ENCODE measurements at regions not wholly inside any gene's neighbourhood (a gene's known extent, or its start where the extent isn't known, plus 50 kb on each side); places are given as distances from the start of the nearest gene placed in this dataset.

GRCh38 chr5:24059006-24059405 lies 551.6 kb downstream of the PRDM9 start:
- Histone ChIP-seq H3K27me3 (no peaks in the 10 kb centered on the region), H3K36me3 (no peaks in the 10 kb centered on the region), H3K9me3 (no peaks in the 10 kb centered on the region), H3K4me3 (replicated peaks in 1 of 3) (no peak overlapping the region), H3K4me1 (no peaks in the 10 kb centered on the region), H3K27ac (no peak overlapping the region)
- WGBS, 2 donors = 71 to 83% methylated on average over 2 of the region's 2 CpGs
- intact Hi-C loops (cut with DNase I) = no loop called here
- DNase-seq = no peak
- TF ChIP-seq POLR2A (IDR thresholded peaks at IDR 0.05) = no peak
- TF ChIP-seq, protein P1, sequence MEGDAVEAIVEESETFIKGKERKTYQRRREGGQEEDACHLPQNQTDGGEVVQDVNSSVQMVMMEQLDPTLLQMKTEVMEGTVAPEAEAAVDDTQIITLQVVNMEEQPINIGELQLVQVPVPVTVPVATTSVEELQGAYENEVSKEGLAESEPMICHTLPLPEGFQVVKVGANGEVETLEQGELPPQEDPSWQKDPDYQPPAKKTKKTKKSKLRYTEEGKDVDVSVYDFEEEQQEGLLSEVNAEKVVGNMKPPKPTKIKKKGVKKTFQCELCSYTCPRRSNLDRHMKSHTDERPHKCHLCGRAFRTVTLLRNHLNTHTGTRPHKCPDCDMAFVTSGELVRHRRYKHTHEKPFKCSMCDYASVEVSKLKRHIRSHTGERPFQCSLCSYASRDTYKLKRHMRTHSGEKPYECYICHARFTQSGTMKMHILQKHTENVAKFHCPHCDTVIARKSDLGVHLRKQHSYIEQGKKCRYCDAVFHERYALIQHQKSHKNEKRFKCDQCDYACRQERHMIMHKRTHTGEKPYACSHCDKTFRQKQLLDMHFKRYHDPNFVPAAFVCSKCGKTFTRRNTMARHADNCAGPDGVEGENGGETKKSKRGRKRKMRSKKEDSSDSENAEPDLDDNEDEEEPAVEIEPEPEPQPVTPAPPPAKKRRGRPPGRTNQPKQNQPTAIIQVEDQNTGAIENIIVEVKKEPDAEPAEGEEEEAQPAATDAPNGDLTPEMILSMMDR (IDR thresholded peaks at IDR 0.05) = no peak

DNA sequence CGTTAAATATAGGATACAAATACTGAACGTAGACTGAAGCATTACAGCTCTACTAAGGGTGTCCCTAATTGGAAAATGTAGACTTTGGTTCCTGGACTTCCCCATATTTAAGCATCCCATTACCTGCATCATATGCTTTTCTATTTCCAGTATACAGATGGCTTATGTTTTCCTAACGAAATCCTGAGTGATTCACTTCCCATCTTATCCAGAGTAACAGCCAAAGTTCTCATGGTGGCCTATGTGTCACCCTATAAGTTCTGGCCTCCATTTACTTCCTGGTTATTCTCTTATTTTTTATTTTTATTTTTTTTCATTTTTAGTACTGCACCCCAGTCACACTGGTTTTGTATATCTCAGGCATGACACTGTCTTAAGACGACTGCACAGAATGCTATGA lies 552.3 kb downstream of the PRDM9 start:
- WGBS, 2 donors = 84 to 89% methylated on average over 4 of the region's 4 CpGs
- intact Hi-C loops (cut with DNase I) = no loop called here
- Histone ChIP-seq H3K27ac (no peak overlapping the region), H3K4me3 (replicated peaks in 1 of 3) (no peak overlapping the region), H3K4me1 (no peaks in the 10 kb centered on the region), H3K27me3 (no peaks in the 10 kb centered on the region), H3K9me3 (no peaks in the 10 kb centered on the region), H3K36me3 (no peaks in the 10 kb centered on the region)
- no peak for TF ChIP-seq POLR2A (IDR thresholded peaks at IDR 0.05)
- TF ChIP-seq, protein P1 (IDR thresholded peaks at IDR 0.05) = no peak
- no peak for DNase-seq

DNA sequence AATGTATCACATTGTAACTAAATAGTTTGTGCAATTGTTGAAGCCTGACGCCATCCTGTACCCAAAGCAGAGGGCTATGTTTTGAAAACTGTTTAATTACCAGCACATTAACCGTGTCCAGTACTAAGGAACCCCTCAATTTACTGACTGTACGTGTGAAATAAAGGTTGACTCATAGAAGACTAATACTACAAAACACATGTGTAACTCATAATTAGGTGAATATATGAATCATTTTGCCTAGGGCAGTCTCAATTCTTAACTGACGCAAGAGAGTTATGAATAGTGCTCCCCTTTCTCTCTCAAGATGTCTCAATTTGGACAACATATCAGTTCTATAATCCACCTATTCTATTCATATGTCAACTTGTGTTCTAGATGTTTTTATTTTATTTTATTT lies 558.4 kb downstream of the PRDM9 start:
- intact Hi-C loops (cut with DNase I) = no loop called here
- Histone ChIP-seq H3K36me3 (no peaks in the 10 kb centered on the region), H3K4me1 (no peaks in the 10 kb centered on the region), H3K27me3 (no peaks in the 10 kb centered on the region), H3K27ac (no peak overlapping the region), H3K9me3 (no peaks in the 10 kb centered on the region), H3K4me3 (replicated peaks in 1 of 3) (no peak overlapping the region)
- TF ChIP-seq, protein P1 (IDR thresholded peaks at IDR 0.05) = no peak
- no peak for TF ChIP-seq POLR2A (IDR thresholded peaks at IDR 0.05)
- 91 to 92% methylated on average over 4 of the region's 4 CpGs for WGBS, 2 donors
- DNase-seq = no peak

DNA sequence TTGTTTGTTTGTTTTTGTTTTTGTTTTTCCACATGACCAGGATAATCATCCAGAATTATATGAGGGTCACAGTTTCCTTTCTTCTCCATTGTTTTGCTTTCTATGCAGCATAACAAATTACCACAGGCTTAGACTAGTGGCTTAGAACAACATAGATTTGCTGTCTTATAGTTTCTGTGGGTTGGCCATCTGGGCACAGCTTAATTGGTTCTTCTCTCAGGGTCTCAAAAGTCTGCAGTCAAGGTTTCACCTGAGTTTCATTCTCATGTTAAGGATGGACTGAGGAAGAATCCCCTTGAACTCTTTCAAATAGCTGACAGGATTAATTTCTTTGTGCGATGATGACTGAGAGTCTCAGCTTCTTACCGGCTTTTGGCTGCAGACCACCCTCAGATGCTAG lies 559.8 kb downstream of the PRDM9 start:
- WGBS, 2 donors = 84 to 85% methylated on average over 2 of the region's 2 CpGs
- no peak for TF ChIP-seq POLR2A (IDR thresholded peaks at IDR 0.05)
- TF ChIP-seq, protein P1 (IDR thresholded peaks at IDR 0.05) = no peak
- Histone ChIP-seq H3K36me3 (no peaks in the 10 kb centered on the region), H3K4me1 (no peaks in the 10 kb centered on the region), H3K4me3 (replicated peaks in 1 of 3) (no peak overlapping the region), H3K27me3 (no peaks in the 10 kb centered on the region), H3K9me3 (no peaks in the 10 kb centered on the region), H3K27ac (no peak overlapping the region)
- DNase-seq = no peak
- intact Hi-C loops (cut with DNase I) = no loop called here

DNA sequence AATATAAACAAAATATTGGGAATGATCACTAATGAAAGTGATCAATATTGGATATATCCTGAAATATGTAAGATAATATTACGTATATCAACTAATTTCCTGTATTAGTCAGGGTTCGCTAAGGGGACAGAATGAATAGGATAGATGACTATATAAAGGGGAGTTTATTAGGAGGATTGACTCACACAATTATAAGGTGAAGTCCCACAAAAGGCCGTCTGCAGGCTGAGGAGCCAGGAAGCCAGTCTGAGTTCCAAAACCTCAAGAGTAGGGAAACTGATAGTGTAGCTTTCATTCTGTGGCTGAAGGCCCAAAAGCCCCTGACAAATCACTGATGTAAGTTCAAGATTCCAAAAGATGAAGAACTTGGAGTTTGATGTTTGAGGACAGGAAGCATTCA lies 561.1 kb downstream of the PRDM9 start:
- intact Hi-C loops (cut with DNase I) = no loop called here
- no peaks in the 10 kb centered on the region for H3K27me3 ChIP-seq
- TF ChIP-seq POLR2A (IDR thresholded peaks at IDR 0.05) = no peak
- TF ChIP-seq, protein P1 (IDR thresholded peaks at IDR 0.05) = no peak
- no peaks in the 10 kb centered on the region for H3K9me3 ChIP-seq
- whole genome bisulfite sequencing, 2 donors = 92 to 94% methylated on average over 3 of the region's 3 CpGs
- no peaks in the 10 kb centered on the region for H3K36me3 ChIP-seq
- H3K4me3 ChIP-seq (replicated peaks in 1 of 3) = no peak overlapping the region
- H3K4me1 ChIP-seq = no peaks in the 10 kb centered on the region
- no peak for DNase-seq
- H3K27ac ChIP-seq = no peak overlapping the region
